GM21447 (cell line): ENCODE measurements at regions not wholly inside any gene's neighbourhood (a gene's known extent, or its start where the extent isn't known, plus 50 kb on each side); places are given as distances from the start of the nearest gene placed in this dataset.
"Not testable (repeated sequence)": the region's sequence is repeated elsewhere in the genome, so short reads cannot be mapped to it uniquely, and the experiment has no call there.

ENCODE experiments used
- ATAC-seq: cut with Tn5 transposase; IDR thresholded peaks from one replicate; pipeline ENCODE4 v1.9.1; 2021; ENCODE audit not compliant: unreplicated experiment

DNA sequence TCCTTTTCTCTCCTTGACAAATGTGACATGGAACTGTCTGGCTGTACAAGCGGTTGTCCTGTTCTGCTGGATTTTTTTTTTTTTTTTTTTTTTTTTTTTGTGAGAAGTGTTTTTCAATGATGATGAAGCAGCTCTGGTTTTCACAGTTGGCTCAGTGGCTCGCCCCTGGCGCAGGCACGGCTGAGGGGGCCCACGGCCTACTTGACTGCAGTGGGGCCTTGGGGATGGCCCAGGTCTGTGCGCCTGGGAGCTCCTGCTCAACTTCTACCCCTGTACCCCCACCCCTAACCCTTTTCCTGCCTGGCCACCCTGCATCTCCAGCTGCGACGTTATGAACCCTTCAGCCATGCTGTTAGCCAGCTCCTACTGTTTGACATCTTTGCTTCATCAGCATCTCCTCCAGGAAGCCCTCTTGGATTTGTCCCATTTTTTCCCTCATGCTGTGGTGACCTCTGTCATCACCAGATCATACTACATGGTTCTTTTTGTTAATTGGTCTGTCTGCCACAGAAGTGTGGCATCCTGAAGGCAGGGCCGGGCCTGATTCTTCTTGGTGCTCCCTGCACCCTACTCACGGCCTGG lies 167.9 kb downstream of the INHBB start:
- ATAC-seq, result no peak

DNA sequence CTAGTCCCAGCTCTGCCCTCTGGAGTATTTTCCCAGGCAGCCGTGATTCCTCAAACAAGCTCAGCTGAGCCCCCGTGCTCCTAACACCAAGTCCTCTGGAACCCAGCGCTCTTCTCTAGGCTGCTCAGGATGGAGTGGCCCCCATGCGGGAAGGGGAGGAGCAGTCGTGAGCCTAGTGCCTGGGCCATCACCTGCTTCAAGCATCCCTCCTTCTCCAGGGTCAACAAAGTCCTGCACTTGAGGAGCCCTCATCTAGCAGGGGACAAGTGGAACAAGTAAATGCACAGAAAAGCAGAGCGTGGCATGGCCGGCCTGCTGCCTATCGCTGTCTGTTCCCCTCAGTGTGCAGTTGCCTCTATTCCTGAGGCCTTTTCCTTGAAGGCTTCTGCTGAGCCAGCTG lies 168.6 kb downstream of the INHBB start:
- no peak for ATAC-seq

- ATAC-seq, result not testable (repeated sequence)
Observed at GRCh38 chr2:120515066-120515758, 169.3 kb downstream of the INHBB start.

- no peak for ATAC-seq
Observed at GRCh38 chr2:120515759-120516678, 170.1 kb downstream of the INHBB start.

- ATAC-seq, result no peak
Observed at GRCh38 chr2:120516679-120517314, 170.9 kb downstream of the INHBB start.

GRCh38 chr2:120517751-120518469 lies 172.0 kb downstream of the INHBB start:
- ATAC-seq, result no peak

DNA sequence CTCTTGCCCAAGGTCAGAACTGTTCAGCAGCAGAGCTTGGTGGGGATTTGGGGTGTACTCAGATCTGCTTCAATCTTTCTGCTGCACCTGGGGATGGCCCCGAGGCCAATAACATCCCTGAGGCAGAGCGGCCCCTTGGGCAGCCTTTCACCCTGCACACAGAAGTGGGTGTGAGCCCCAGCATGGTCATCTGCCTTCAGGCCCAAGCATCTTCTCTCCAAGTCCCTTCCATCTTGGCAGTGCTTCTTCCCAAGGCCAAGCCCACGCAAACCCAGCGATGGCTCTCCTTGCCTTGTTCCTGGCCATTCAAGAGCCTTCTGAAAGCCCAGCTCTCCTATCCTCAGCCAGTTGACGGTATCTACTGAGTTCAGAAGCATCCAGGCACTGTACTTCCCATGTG lies 172.9 kb downstream of the INHBB start:
- ATAC-seq, result no peak

- ATAC-seq, result no peak
Observed at GRCh38 chr2:120519469-120519868, 173.5 kb downstream of the INHBB start.

DNA sequence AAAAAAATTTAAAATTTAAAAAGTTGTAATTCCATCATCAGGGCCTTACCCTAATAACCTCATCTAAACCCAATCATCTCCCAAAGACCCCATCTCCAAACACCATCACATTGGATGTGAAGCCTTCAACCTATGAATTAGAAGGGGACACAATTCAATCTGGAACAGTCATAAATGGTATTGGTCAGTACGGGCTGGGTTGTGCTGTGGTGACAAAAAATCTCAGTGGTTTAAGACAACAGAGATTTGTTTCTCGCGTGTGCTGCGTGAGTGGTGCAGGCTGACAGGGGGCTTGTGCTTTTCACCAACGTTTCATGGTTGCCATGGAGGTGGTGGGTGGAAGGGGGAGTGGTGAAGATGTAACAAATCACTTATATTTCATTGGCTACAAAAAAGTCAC lies 174.5 kb downstream of the INHBB start:
- ATAC-seq, result no peak

- no peak for ATAC-seq
Observed at GRCh38 chr2:120520929-120521912, 175.3 kb downstream of the INHBB start.

DNA sequence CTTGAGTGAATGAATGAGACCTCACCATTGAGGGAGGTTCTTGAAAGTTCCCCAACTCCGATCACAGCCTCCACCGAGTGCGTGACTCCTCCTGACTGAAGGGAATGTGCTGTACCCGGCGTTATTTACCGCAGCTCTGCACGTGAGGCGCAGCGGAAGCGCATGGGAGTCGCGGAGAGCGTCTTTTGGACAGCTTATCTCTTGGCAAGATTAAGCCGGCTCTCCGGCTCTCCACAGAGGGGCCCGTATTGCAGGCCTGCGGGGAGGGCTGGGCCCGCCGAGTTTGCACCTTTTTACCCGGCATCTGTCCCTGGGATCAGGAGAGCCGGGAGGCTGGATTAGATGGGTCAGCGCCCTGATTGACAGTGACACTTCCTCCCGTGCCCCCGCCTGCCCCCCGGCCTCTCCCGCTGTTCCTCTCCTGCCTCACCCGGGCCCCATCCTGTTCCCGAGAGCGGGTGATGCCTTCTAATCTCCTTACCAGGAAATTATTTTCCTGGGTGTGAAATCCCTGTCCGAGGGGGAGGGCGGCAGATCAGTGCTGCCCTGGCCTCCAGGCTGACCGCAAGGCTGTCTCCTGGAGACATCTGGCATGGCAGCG lies 176.3 kb downstream of the INHBB start:
- no peak for ATAC-seq

DNA sequence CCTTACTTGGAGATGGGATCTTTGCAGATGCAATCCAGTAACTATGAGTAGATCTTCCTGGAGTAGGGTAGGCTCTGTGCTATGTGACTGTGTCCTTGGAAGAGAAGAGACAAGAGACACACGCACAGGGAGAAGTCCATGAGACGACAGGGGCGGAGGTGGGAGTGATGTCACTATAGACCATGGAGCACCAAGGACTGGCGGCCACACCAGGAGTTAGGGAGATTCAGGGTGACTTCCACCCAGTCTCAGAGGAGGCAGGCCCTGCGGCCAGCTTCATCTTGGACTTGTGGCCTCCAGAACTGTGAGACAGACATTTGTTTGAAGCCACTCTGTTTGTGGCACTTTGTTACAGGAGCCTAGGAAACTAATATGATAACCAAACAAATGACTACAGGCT lies 177.8 kb downstream of the INHBB start:
- no peak for ATAC-seq

DNA sequence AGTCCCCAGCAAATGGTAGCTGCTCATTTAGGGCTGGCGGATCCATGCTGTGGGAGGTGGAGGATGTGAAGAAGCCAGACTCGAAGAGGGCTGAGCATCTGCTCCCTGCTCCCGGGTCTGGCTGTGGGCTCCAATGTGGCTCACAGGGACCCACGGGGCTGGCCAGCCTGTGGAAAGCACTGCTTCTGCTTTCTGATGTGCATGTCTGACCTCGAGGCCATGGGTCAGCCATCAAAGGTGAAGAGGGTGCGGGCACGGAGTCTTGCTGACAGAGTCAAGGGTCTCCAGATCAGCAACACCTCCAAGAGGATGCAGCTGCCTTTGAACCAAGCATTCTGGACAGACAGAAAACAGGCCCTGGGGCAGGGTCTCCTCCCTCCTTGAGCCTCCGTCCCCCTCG lies 178.2 kb downstream of the INHBB start:
- ATAC-seq, result no peak

- no peak for ATAC-seq
Observed at GRCh38 chr2:120525056-120526046, 179.4 kb downstream of the INHBB start.

DNA sequence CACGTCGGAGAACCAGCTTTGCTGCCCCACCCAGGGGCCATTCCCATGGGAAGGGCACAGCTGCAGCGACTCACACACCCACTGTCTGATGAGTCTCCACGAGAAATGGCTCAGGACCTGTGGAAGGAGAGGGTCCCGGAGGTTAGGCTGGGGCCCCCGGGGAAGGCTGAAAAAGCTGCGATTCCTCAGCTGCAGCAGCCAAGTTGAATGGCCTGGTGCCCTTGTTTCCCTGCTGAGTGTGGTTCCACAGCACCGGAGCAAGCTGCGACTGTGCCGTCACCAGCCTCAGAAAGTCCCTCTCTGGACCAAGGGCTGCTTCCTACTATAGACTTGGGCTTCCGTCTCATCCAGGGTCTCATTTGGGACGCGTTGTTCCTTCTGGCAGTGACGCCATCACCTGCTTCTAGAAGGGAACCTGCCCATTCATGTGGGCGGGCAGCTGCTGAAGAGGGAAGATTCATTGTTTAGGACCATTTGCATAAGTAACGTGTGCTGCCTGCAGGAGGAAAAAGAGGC lies 180.2 kb downstream of the INHBB start:
- ATAC-seq, result no peak

DNA sequence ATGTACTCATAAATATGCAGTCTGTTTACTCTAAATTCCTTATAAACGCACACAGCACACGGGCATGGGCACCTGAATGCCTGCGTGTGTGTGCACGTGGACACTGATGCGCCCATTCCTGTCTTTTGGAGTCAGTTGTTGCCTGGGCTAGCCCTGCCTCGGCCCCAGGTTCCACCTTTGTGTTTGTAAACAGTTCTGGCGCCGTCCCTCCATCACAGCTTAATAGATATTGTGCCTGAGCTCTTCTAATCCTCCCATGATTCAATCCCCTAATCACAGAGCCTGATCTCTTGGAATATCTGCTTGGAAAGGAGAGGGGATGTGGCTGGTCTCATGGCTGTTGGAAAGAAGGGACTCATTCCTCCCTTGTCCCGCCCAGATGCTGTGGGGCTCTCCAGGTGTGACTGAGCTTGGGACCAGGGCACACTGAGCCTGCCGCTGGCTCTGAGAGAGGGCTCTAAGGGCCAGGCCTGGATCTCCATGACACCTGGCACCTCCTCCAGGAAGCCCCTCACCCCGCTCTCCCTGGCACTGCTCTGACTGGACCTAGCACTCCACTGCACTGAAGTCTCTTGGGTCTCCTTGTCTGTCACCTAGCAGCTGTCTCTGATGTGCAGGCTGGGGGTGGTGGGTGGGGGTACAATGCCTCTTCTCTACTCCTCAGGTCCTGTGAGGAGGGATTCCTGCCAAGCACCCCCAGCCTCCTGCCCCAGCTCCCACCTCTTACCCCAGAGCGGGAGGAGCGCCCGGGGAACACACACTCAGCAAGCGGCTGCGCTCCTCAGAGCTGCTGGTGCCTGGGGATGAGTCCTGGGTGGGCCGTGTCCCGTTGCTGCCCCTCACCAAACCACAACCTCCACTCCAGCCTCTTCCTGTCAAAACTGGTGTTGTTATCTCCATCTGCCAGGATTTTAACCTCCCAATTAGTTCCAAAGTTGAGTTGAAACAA lies 181.3 kb downstream of the INHBB start:
- ATAC-seq, result no peak
